ENCODE measurements at regions not wholly inside any gene's neighbourhood (a gene's known extent, or its start where the extent isn't known, plus 50 kb on each side); places are given as distances from the start of the nearest gene placed in this dataset.

DNA sequence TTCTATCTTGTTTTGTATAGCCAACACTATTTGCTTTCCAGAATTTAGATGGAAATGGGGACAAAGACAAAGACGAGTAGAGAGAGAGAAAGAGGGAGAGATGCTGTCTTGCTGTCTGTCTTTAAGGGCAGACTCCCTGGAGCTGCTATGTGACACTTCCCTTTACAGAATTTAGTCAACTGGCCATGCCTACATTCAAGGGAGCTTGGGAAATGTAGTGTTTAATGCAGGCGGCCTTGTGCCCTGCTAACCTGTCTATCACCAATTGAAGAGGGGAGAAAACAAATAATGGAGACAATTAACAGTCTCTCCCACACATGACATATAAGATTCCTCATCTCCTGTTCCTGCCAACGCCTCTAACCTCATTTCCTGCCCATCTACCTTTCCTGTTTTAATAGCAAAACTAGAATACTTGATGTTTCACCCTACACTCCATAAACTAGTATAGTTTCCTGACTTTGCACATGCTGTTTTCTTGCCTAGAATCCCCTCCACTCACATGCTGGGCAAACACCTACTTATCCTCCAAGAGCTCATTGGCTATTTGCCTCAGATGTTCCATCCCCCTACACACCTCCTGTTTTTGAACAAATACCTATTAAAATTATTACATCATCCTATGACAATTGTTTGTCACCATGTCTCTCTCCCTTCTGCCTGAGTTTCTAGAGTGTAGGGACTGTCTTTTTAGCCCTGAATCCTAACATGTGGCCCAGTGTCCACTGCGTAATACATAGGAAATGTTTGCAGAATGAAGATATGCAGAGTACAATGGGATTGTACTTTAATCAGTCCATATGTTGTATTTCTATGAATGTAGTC is 117.2 kb downstream of the SLC25A24 start:
- peak overlapping the region; percentile 59 for H3K27ac Mint-ChIP-seq
- no peaks in the 10 kb centered on the region for H3K36me3 Mint-ChIP-seq (ENCODE audit: insufficient read depth)
- no peaks in the 10 kb centered on the region for H3K9me3 Mint-ChIP-seq (ENCODE audit: low read depth)
- peaks cover 12% of the 10 kb centered on the region for H3K4me1 Mint-ChIP-seq (ENCODE audit: low read depth)
- DNase-seq (ENCODE audit: low spot score, unreplicated experiment) = no peak
- H3K27me3 Mint-ChIP-seq = peaks cover 9% of the 10 kb centered on the region
- no peak overlapping the region for H3K4me3 Mint-ChIP-seq (ENCODE audit: low read depth)
- TF ChIP-seq CTCF (IDR thresholded peaks at IDR 0.05; ENCODE audit: unreplicated experiment) = no peak

DNA sequence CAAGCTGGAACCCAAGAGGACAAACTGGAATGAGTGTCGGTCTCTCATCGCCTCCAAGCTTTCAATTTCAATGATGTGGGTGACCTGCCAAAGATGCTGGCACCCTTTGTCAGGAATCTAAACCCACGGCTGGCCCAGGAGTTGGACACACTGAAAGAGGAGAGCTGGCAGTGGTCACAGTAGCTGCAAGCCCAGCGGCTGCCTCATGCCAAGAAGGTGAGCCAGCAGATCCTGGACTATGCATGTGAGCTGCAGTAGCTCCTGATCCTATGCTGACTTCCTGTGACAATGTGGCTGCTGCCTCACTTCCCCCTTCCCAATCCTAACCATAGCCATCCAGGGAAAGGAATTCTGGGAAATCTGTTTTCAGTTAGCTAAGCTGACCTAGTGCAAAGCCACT is 117.0 kb upstream of the VAV3 start:
- TF ChIP-seq CTCF (IDR thresholded peaks at IDR 0.05; ENCODE audit: unreplicated experiment) = no peak
- Mint-ChIP-seq H3K27me3 (peaks cover 9% of the 10 kb centered on the region), H3K27ac (no peak overlapping the region), H3K9me3 (ENCODE audit: low read depth) (no peaks in the 10 kb centered on the region), H3K4me1 (ENCODE audit: low read depth) (peaks cover 12% of the 10 kb centered on the region), H3K4me3 (ENCODE audit: low read depth) (no peak overlapping the region), H3K36me3 (ENCODE audit: insufficient read depth) (no peaks in the 10 kb centered on the region)
- DNase-seq (ENCODE audit: low spot score, unreplicated experiment) = no peak

- peaks cover 9% of the 10 kb centered on the region for H3K27me3 Mint-ChIP-seq
- no peak overlapping the region for H3K4me3 Mint-ChIP-seq (ENCODE audit: low read depth)
- H3K4me1 Mint-ChIP-seq (ENCODE audit: low read depth) = peaks cover 12% of the 10 kb centered on the region
- H3K36me3 Mint-ChIP-seq (ENCODE audit: insufficient read depth) = no peaks in the 10 kb centered on the region
- DNase-seq (ENCODE audit: low spot score, unreplicated experiment) = no peak
- H3K9me3 Mint-ChIP-seq (ENCODE audit: low read depth) = no peaks in the 10 kb centered on the region
- TF ChIP-seq CTCF (IDR thresholded peaks at IDR 0.05; ENCODE audit: unreplicated experiment) = no peak
- no peak overlapping the region for H3K27ac Mint-ChIP-seq
Observed at GRCh38 chr1:108080448-108080847, 115.5 kb upstream of the VAV3 start.

DNA sequence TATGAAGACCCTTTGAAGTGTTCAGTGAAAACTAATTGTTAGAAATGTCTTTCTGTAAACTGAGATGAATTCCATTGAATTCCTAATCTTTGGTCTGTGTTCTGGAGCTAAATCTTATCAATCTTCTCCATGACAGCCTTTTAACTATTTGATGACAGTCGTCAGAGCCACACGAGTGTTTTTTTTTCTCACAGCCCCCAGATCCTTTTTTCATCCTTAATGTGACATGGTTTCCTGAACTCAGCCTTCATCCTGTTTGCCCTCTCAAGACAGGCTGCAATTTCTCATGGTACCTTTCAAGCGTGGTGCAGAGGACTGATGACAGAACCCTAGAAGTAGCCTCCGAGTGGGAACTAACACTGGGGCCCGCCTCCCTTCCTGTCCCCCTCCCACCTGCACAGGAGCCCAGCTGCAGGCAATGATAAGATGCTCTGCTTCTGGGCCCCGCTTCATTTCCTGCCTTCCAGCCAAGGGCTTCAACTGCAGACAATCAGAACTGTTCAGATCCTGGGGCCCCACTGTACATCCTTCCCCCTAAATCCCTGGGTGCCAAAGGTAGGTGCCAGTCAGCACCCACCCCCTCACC is 114.6 kb upstream of the VAV3 start:
- no peak overlapping the region for H3K4me3 Mint-ChIP-seq (ENCODE audit: low read depth)
- H3K36me3 Mint-ChIP-seq (ENCODE audit: insufficient read depth) = no peaks in the 10 kb centered on the region
- no peak for DNase-seq (ENCODE audit: low spot score, unreplicated experiment)
- peaks cover 12% of the 10 kb centered on the region for H3K4me1 Mint-ChIP-seq (ENCODE audit: low read depth)
- no peaks in the 10 kb centered on the region for H3K9me3 Mint-ChIP-seq (ENCODE audit: low read depth)
- peaks cover 9% of the 10 kb centered on the region for H3K27me3 Mint-ChIP-seq
- H3K27ac Mint-ChIP-seq = no peak overlapping the region
- no peak for TF ChIP-seq CTCF (IDR thresholded peaks at IDR 0.05; ENCODE audit: unreplicated experiment)

GRCh38 chr1:108077991-108078390 is 113.0 kb upstream of the VAV3 start:
- Mint-ChIP-seq H3K27ac (no peak overlapping the region), H3K9me3 (ENCODE audit: low read depth) (no peaks in the 10 kb centered on the region), H3K27me3 (peaks cover 11% of the 10 kb centered on the region), H3K4me3 (ENCODE audit: low read depth) (no peak overlapping the region), H3K36me3 (ENCODE audit: insufficient read depth) (no peaks in the 10 kb centered on the region), H3K4me1 (ENCODE audit: low read depth) (peaks cover 12% of the 10 kb centered on the region)
- TF ChIP-seq CTCF (IDR thresholded peaks at IDR 0.05; ENCODE audit: unreplicated experiment) = no peak
- DNase-seq (ENCODE audit: low spot score, unreplicated experiment) = no peak
